BJ (cell line): ENCODE measurements at regions not wholly inside any gene's neighbourhood (a gene's known extent, or its start where the extent isn't known, plus 50 kb on each side); places are given as distances from the start of the nearest gene placed in this dataset.
"Not testable (repeated sequence)": the region's sequence is repeated elsewhere in the genome, so short reads cannot be mapped to it uniquely, and the experiment has no call there.

ENCODE experiments used
- CTCF ChIA-PET: fragments of 350-600 bp; formaldehyde crosslinking; extraction: SDS; loops from one replicate; lab custom pipeline; 2021; ENCODE audit warnings: antibody characterized with exemption, inconsistent platforms; lab: Yijun Ruan, JAX
- POLR2A ChIA-PET: fragments of 300-600 bp; sonication (Branson Sonifier 250); formaldehyde crosslinking; extraction: SDS; loops from one replicate; lab custom pipeline; 2021; ENCODE audit warnings: antibody characterized with exemption; lab: Charles Lee
- DNase-seq: peaks from one replicate; pipeline ENCODE4 v3.0.0-alpha.2; 2011; ENCODE audit warnings: low read depth
- H3K27me3 ChIP-seq: 2 replicates; pipeline ENCODE4 v1.6.0; 2011; ENCODE audit warnings: low read length; ENCODE audit not compliant: control insufficient read depth, insufficient read depth
- H3K36me3 ChIP-seq: 2 replicates; pipeline ENCODE4 v1.5.1; 2011; ENCODE audit warnings: low read length; ENCODE audit not compliant: control insufficient read depth, insufficient read depth
- H3K4me3 ChIP-seq: 2 replicates; pipeline ENCODE4 v1.5.1; 2011; ENCODE audit warnings: low read depth, mild to moderate bottlenecking, control low read depth, low read length
- TF ChIP-seq, protein P1 (sequence below): IDR thresholded peaks from 2 replicates; pipeline ENCODE4 v1.5.1; 2011; ENCODE audit warnings: low read depth, mild to moderate bottlenecking, control low read depth, inconsistent platforms, low read length, moderate library complexity; ENCODE audit not compliant: insufficient read depth

DNA sequence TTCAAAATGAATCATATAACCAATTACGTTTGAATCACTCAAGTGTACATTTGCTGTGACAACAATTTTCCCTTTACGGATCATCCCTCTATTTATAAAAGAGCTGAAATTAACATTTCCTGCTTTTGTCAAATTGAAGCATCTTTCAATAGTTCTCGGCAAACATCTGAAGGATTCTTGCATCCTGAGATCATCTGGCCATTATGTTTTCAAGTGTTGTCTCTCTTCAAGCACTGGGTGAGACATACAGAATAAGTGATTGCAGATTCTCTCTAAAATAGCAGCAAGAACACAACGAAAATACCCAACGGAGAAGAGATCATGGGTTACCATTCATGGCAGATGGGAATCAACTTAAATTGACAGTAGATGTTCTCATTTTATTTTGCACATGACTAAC lies 283.4 kb upstream of the GRAMD2B start:
- H3K36me3 ChIP-seq = no peaks in the 10 kb centered on the region
- TF ChIP-seq, protein P1, sequence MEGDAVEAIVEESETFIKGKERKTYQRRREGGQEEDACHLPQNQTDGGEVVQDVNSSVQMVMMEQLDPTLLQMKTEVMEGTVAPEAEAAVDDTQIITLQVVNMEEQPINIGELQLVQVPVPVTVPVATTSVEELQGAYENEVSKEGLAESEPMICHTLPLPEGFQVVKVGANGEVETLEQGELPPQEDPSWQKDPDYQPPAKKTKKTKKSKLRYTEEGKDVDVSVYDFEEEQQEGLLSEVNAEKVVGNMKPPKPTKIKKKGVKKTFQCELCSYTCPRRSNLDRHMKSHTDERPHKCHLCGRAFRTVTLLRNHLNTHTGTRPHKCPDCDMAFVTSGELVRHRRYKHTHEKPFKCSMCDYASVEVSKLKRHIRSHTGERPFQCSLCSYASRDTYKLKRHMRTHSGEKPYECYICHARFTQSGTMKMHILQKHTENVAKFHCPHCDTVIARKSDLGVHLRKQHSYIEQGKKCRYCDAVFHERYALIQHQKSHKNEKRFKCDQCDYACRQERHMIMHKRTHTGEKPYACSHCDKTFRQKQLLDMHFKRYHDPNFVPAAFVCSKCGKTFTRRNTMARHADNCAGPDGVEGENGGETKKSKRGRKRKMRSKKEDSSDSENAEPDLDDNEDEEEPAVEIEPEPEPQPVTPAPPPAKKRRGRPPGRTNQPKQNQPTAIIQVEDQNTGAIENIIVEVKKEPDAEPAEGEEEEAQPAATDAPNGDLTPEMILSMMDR = no peak
- ChIA-PET POLR2A (no interaction called here), CTCF (no interaction called here)
- H3K4me3 ChIP-seq = no peak overlapping the region
- H3K27me3 ChIP-seq = no peaks in the 10 kb centered on the region
- DNase-seq = peak; percentile 29

DNA sequence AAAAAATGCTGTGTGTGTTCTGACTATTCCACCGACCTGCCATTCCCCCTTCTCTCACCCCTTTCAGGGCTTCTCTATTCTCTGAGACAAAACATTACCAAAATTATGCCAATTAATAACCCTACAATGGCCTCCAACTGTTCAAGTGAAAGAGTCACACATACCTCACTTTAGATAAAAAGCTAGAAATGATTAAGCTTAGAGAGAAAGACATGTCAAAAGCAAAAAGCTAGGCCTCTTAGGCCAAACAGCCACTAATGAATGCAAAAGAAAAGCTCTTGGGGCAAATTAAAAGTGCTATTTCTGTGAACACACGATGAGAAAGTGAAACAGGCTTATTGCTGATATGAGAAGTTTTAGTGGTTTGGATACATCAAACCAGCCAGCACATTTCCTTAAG lies 279.6 kb upstream of the GRAMD2B start:
- CTCF ChIA-PET = no interaction called here
- DNase-seq = no peak
- POLR2A ChIA-PET = no interaction called here
- TF ChIP-seq, protein P1 = no peak
- Histone ChIP-seq H3K4me3 (no peak overlapping the region), H3K36me3 (no peaks in the 10 kb centered on the region), H3K27me3 (no peaks in the 10 kb centered on the region)

DNA sequence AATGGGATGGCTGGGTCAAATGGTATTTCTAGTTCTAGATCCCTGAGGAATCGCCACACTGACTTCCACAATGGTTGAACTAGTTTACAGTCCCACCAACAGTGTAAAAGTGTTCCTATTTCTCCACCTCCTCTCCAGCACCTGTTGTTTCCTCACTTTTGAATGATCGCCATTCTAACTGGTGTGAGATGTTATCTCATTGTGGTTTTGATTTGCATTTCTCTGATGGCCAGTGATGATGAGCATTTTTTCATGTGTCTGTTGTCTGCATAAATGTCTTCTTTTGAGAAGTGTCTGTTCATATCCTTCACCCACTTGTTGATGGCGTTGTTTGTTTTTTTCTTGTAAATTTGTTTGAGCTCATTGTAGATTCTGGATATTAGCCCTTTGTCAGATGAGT lies 272.9 kb upstream of the GRAMD2B start:
- POLR2A ChIA-PET, H3K4me3 ChIP-seq, CTCF ChIA-PET, H3K36me3 ChIP-seq, H3K27me3 ChIP-seq, DNase-seq: not testable (repeated sequence)

DNA sequence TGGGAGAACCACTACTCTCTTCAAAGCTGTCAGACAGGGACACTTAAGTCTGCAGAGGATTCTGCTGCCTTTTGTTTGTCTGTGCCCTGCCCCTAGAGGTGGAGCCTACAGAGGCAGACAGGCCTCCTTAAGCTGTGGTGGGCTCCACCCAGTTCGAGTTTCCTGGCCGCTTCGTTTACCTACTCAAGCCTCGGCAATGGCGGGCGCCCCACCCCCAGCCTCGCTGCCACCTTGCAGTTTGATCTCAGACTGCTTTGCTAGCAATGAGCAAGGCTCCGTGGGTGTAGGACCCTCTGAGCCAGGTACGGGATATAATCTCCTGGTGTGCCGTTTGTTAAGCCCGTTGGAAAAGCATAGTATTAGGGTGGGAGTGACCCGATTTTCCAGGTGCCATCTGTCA lies 267.9 kb upstream of the GRAMD2B start:
- CTCF ChIA-PET, POLR2A ChIA-PET: not testable (repeated sequence)

DNA sequence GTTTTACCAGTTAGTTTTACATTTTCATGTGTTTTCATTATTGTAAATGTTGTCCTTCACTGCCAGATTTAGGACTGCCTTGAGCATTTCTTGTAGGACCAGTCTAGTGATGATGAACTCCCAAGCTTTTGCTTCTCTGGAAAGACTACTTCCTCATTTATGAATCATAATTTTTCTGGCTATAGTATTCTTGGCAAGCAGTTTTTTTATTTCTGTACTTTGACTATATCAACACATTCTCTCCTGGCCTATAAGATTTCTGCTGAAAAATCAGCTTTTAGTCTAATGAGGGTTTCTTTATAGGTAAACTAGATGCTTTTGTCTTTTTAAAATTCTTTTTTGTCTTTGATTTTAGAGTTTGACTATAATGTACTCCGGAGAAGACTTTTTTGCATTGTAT lies 256.8 kb upstream of the GRAMD2B start:
- Histone ChIP-seq H3K27me3 (no peaks in the 10 kb centered on the region), H3K36me3 (no peaks in the 10 kb centered on the region), H3K4me3 (no peak overlapping the region)
- POLR2A ChIA-PET = no interaction called here
- CTCF ChIA-PET = no interaction called here
- no peak for DNase-seq
- TF ChIP-seq, protein P1 = no peak

More for the DNA sequence above, 267.9 kb upstream of the GRAMD2B start:
- H3K27me3 ChIP-seq, DNase-seq, H3K36me3 ChIP-seq, H3K4me3 ChIP-seq: not testable (repeated sequence)

DNA sequence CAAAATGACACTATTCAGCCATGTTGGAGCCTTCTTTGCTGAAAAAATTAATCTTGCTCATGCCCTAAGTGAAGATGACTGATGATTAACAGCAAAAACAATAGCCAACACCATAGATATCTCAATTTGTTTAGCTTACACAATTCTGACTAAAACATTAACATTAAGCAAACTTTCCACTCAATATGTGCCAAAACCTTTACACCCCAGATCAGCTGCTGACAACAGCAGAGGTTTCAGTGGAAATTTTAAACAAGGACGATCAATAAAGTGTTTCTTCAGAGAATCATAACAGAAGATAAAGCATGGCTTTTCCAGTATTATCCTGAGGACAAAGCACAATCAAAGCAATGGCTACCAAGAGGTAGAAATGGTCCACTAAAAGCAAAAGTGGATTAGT lies 254.4 kb upstream of the GRAMD2B start:
- Histone ChIP-seq H3K36me3 (no peaks in the 10 kb centered on the region), H3K4me3 (no peak overlapping the region), H3K27me3 (no peaks in the 10 kb centered on the region)
- DNase-seq = no peak
- CTCF ChIA-PET = no interaction called here
- TF ChIP-seq, protein P1 = no peak
- POLR2A ChIA-PET = no interaction called here
